Endothelial cell (in vitro differentiated cells): ENCODE measurements at regions not wholly inside any gene's neighbourhood (a gene's known extent, or its start where the extent isn't known, plus 50 kb on each side); places are given as distances from the start of the nearest gene placed in this dataset.
"Not testable (repeated sequence)": the region's sequence is repeated elsewhere in the genome, so short reads cannot be mapped to it uniquely, and the experiment has no call there.

ENCODE experiments used
- DNase-seq: peaks from one replicate; pipeline ENCODE4 v3.0.0; 2021; ENCODE audit warnings: low spot score
- H3K27ac Mint-ChIP-seq: one replicate; pipeline ENCODE4 v1.8.0; 2021; ENCODE audit warnings: mixed read lengths, inconsistent platforms; ENCODE audit not compliant: unreplicated experiment
- H3K27me3 Mint-ChIP-seq: one replicate; pipeline ENCODE4 v1.8.0; 2021; ENCODE audit warnings: mild to moderate bottlenecking, moderate library complexity, mixed read lengths, inconsistent platforms; ENCODE audit not compliant: unreplicated experiment
- H3K36me3 Mint-ChIP-seq: one replicate; pipeline ENCODE4 v1.8.0; 2021; ENCODE audit warnings: mild to moderate bottlenecking, low read depth, mixed read lengths, inconsistent platforms; ENCODE audit not compliant: unreplicated experiment
- H3K4me1 Mint-ChIP-seq: one replicate; pipeline ENCODE4 v1.8.0; 2021; ENCODE audit warnings: mild to moderate bottlenecking, mixed read lengths, inconsistent platforms; ENCODE audit not compliant: unreplicated experiment
- H3K4me3 Mint-ChIP-seq: one replicate; pipeline ENCODE4 v1.8.0; 2021; ENCODE audit warnings: mild to moderate bottlenecking, mixed read lengths, inconsistent platforms; ENCODE audit not compliant: unreplicated experiment
- H3K9me3 Mint-ChIP-seq: one replicate; pipeline ENCODE4 v1.8.0; 2021; ENCODE audit warnings: mixed read lengths, inconsistent platforms; ENCODE audit not compliant: unreplicated experiment
- TF ChIP-seq, protein P1 (sequence below): fragments of 200-600 bp; sonication (generic); IDR thresholded peaks from one replicate; pipeline ENCODE4 v1.5.0; 2021; ENCODE audit warnings: antibody characterized with exemption; ENCODE audit not compliant: unreplicated experiment

DNA sequence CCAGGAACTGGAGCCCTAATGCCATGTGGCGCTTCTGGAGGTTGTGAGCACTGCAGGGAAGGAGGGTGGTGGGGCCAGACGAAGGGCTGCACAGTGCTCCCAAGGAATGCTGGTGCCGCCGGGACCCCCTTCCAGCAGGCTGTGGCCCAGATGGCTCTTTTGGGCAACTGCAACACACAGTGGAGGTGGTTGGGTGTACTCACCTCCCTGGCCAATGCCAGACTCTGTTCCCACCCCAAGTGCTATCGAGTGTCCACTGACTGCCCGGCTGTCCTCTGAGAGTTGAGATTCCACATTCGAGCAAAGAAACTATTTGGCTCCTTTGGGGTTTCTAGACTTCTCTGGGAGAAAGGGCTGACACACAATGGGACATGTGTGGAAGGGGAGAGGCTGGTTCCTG, 167.9 kb downstream of the RGS9 start:
- TF ChIP-seq, protein P1, sequence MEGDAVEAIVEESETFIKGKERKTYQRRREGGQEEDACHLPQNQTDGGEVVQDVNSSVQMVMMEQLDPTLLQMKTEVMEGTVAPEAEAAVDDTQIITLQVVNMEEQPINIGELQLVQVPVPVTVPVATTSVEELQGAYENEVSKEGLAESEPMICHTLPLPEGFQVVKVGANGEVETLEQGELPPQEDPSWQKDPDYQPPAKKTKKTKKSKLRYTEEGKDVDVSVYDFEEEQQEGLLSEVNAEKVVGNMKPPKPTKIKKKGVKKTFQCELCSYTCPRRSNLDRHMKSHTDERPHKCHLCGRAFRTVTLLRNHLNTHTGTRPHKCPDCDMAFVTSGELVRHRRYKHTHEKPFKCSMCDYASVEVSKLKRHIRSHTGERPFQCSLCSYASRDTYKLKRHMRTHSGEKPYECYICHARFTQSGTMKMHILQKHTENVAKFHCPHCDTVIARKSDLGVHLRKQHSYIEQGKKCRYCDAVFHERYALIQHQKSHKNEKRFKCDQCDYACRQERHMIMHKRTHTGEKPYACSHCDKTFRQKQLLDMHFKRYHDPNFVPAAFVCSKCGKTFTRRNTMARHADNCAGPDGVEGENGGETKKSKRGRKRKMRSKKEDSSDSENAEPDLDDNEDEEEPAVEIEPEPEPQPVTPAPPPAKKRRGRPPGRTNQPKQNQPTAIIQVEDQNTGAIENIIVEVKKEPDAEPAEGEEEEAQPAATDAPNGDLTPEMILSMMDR = no peak
- peaks cover 2% of the 10 kb centered on the region for H3K27me3 Mint-ChIP-seq
- H3K4me3 Mint-ChIP-seq = no peak overlapping the region
- no peaks in the 10 kb centered on the region for H3K4me1 Mint-ChIP-seq
- peaks cover 6% of the 10 kb centered on the region for H3K36me3 Mint-ChIP-seq
- no peak for DNase-seq
- H3K27ac Mint-ChIP-seq = no peak overlapping the region
- H3K9me3 Mint-ChIP-seq = peaks cover 3% of the 10 kb centered on the region

DNA sequence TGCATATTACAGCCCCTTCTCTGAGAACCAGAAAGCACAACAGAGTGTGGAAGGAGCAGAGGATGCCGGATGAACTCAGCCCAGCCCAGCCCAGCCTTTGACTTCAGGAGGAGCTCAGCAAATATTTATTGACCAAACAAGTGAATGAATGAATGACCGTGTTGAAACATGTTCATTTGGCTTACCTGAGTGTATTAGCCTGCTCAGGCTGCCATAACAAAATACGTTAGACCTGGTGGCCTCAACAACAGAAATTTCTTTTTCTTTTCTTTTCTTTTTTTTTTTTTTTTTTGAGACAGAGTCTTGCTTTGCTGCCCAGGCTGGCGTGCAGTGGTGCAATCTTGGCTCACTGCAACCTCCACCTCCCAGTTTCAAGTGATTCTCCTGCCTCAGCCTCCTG, 164.7 kb downstream of the RGS9 start:
- H3K4me1 Mint-ChIP-seq, H3K36me3 Mint-ChIP-seq, DNase-seq, H3K4me3 Mint-ChIP-seq, H3K27ac Mint-ChIP-seq, H3K27me3 Mint-ChIP-seq, H3K9me3 Mint-ChIP-seq: not testable (repeated sequence)

DNA sequence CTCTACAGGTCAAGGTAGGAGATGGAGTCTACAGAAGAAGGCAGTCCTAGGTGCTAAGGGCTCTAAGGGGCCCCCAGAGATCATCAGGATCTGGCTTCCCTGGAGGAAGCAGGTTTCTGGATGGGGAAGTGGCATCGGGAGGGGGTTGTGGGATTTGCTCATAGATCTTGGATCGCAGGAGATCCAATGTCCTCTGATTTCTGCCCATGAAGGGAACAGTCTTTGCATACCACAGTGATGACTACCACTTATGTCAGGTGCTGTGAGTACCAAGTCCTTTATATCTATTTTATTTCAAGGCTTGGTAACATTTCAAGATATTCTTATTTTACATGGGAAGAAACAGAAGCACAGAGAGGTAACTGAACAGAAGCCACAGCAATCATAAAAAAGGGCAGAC, 164.0 kb downstream of the RGS9 start:
- Mint-ChIP-seq H3K9me3 (peaks cover 3% of the 10 kb centered on the region), H3K27me3 (no peaks in the 10 kb centered on the region), H3K27ac (no peak overlapping the region), H3K4me3 (no peak overlapping the region), H3K4me1 (no peaks in the 10 kb centered on the region), H3K36me3 (peaks cover 6% of the 10 kb centered on the region)
- TF ChIP-seq, protein P1 = no peak
- DNase-seq = no peak

DNA sequence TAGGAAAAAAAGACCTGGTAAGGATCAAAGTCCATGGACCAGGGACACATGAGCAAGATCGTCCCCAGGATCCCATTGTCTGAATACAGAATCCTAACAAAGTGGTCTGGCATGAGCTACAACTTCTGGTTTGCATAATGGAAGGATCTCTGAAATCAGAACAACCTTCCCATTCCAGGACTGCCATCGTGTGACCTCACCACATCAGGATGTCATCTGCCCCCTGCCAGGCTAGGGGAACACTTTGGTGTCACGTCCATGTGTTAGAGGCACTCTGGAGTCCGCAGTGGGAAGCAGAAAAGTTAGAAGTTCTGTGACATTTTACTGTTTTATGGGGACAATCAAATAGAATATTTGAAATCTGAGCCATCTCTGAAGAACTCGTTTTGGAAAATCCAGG, 160.7 kb downstream of the RGS9 start:
- Mint-ChIP-seq H3K27me3 (no peaks in the 10 kb centered on the region), H3K4me1 (no peaks in the 10 kb centered on the region), H3K36me3 (peaks cover 7% of the 10 kb centered on the region), H3K27ac (no peak overlapping the region), H3K9me3 (peaks cover 3% of the 10 kb centered on the region), H3K4me3 (no peak overlapping the region)
- no peak for DNase-seq
- TF ChIP-seq, protein P1 = no peak

DNA sequence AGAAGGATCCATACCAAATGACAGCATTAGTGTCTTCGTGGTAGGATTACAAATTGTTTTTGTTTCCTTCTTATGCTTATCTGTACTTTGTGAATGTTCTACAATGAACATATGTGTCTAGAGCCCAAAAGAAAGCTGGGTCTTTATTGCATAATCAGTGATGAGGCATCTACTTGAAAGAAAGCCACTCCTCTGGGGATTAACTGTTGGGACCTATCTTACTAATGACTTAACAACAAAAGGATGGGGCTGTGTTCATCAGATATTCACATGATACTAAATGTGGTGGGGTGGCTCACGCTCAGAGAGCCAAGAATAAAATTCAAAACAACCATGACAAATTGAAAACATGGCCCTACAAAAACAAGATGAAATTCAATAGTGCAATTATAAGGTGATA, 160.2 kb downstream of the RGS9 start:
- TF ChIP-seq, protein P1 = no peak
- DNase-seq = no peak
- Mint-ChIP-seq H3K4me3 (no peak overlapping the region), H3K36me3 (peaks cover 8% of the 10 kb centered on the region), H3K27me3 (peaks cover under 1% of the 10 kb centered on the region), H3K27ac (no peak overlapping the region), H3K9me3 (no peaks in the 10 kb centered on the region), H3K4me1 (peaks cover 4% of the 10 kb centered on the region)
